CD4-positive, alpha-beta T cell treated with Interleukin-10 for 1 hour (primary cell): ENCODE measurements at regions not wholly inside any gene's neighbourhood (a gene's known extent, or its start where the extent isn't known, plus 50 kb on each side); places are given as distances from the start of the nearest gene placed in this dataset.

ENCODE experiments used
- DNase-seq: peaks from one replicate; pipeline ENCODE4 v3.0.0-alpha.2; 2020

GRCh38 chr13:111559612-111560403 is 239.4 kb downstream of the TEX29 start:
- no peak for DNase-seq

GRCh38 chr13:111561091-111561781 is 240.8 kb downstream of the TEX29 start:
- DNase-seq, result no peak

GRCh38 chr13:111562716-111563115 is 242.3 kb downstream of the TEX29 start:
- no peak for DNase-seq

- DNase-seq, result no peak
These were observed 244.2 kb downstream of the TEX29 start for GRCh38 chr13:111564606-111565005.

GRCh38 chr13:111565400-111565799 is 245.0 kb downstream of the TEX29 start:
- no peak for DNase-seq

- DNase-seq, result no peak
These were observed 246.1 kb downstream of the TEX29 start for GRCh38 chr13:111566567-111566966.

GRCh38 chr13:111567637-111568036 is 247.2 kb downstream of the TEX29 start:
- DNase-seq, result no peak

GRCh38 chr13:111568290-111568689 is 247.8 kb downstream of the TEX29 start:
- DNase-seq, result no peak

GRCh38 chr13:111570911-111571310 is 250.5 kb downstream of the TEX29 start:
- DNase-seq, result no peak

- no peak for DNase-seq
These were observed 252.7 kb downstream of the TEX29 start for GRCh38 chr13:111572956-111573761.

GRCh38 chr13:111573801-111574200 is 253.4 kb downstream of the TEX29 start:
- no peak for DNase-seq

GRCh38 chr13:111575276-111575675 is 254.8 kb downstream of the TEX29 start:
- DNase-seq, result no peak

- DNase-seq, result no peak
These were observed 255.3 kb downstream of the TEX29 start for GRCh38 chr13:111575719-111576118.

GRCh38 chr13:111577208-111577828 is 256.9 kb downstream of the TEX29 start:
- DNase-seq, result no peak

GRCh38 chr13:111577956-111578605 is 257.6 kb downstream of the TEX29 start:
- DNase-seq, result no peak

GRCh38 chr13:111584101-111584672 is 263.7 kb downstream of the TEX29 start:
- no peak for DNase-seq

- no peak for DNase-seq
These were observed 264.4 kb downstream of the TEX29 start for GRCh38 chr13:111584870-111585269.

GRCh38 chr13:111586291-111586690 is 265.8 kb downstream of the TEX29 start:
- DNase-seq, result no peak

GRCh38 chr13:111587249-111587648 is 266.8 kb downstream of the TEX29 start:
- DNase-seq, result no peak

GRCh38 chr13:111589321-111589720 is 268.9 kb downstream of the TEX29 start:
- DNase-seq, result no peak

- no peak for DNase-seq
These were observed 269.6 kb downstream of the TEX29 start for GRCh38 chr13:111589992-111590391.

- DNase-seq, result no peak
These were observed 270.4 kb downstream of the TEX29 start for GRCh38 chr13:111590796-111591195.
